SK-N-SH treated with all-trans-retinoic acid at 6 μM for 48 hours (cell line): ENCODE measurements at regions not wholly inside any gene's neighbourhood (a gene's known extent, or its start where the extent isn't known, plus 50 kb on each side); places are given as distances from the start of the nearest gene placed in this dataset.

Source experiments
- ARNTL ChIP-seq: fragments of 450-650 bp; formaldehyde crosslinking; IDR thresholded peaks from 2 replicates; pipeline ENCODE4 v1.5.0; 2020; ENCODE audit warnings: low read depth, mild to moderate bottlenecking, moderate library complexity, borderline replicate concordance
- BACH2 ChIP-seq: fragments of 250-450 bp; sonication (Bioruptor Pico); IDR thresholded peaks from 2 replicates; pipeline ENCODE4 v1.9.0; 2021; ENCODE audit warnings: mild to moderate bottlenecking, borderline replicate concordance
- CSDC2 ChIP-seq: fragments of 250-450 bp; sonication (Bioruptor Pico); IDR thresholded peaks from 2 replicates; pipeline ENCODE4 v1.5.0; 2020; ENCODE audit warnings: mild to moderate bottlenecking, moderate library complexity
- ESRRG ChIP-seq: fragments of 250-450 bp; sonication (Bioruptor Pico); IDR thresholded peaks from 2 replicates; pipeline ENCODE4 v1.6.1; 2021; ENCODE audit warnings: mild to moderate bottlenecking
- ISL1 ChIP-seq: fragments of 250-450 bp; sonication (Bioruptor Pico); IDR thresholded peaks from 2 replicates; pipeline ENCODE4 v2.1.2; 2022; ENCODE audit warnings: mild to moderate bottlenecking, moderate library complexity
- PATZ1 ChIP-seq: fragments of 250-450 bp; sonication (Bioruptor Pico); IDR thresholded peaks from 2 replicates; pipeline ENCODE4 v1.8.0; 2020; ENCODE audit warnings: mild to moderate bottlenecking, moderate library complexity, borderline replicate concordance
- POU6F1 ChIP-seq: fragments of 250-450 bp; sonication (Bioruptor Pico); IDR thresholded peaks from 2 replicates; pipeline ENCODE4 v1.8.0; 2021; ENCODE audit warnings: low read depth, mild to moderate bottlenecking, moderate library complexity, borderline replicate concordance
- PPARA ChIP-seq: fragments of 250-450 bp; sonication (Bioruptor Pico); IDR thresholded peaks from 2 replicates; pipeline ENCODE4 v1.5.0; 2020; ENCODE audit warnings: mild to moderate bottlenecking, borderline replicate concordance
- RARB ChIP-seq: fragments of 250-450 bp; sonication (Bioruptor Pico); IDR thresholded peaks from 2 replicates; pipeline ENCODE4 v1.8.0; 2021; ENCODE audit warnings: mild to moderate bottlenecking, moderate library complexity
- ZC3H10 ChIP-seq: fragments of 250-450 bp; sonication (Bioruptor Pico); IDR thresholded peaks from 2 replicates; pipeline ENCODE4 v1.5.1; 2021; ENCODE audit warnings: mild to moderate bottlenecking, moderate library complexity
- ZFP3 ChIP-seq: fragments of 250-450 bp; sonication (Bioruptor Pico); IDR thresholded peaks from 2 replicates; pipeline ENCODE4 v1.5.0; 2020; ENCODE audit warnings: mild to moderate bottlenecking, moderate library complexity
- ZFP30 ChIP-seq: fragments of 450-650 bp; formaldehyde crosslinking; IDR thresholded peaks from 2 replicates; pipeline ENCODE4 v1.5.0; 2022; ENCODE audit warnings: mild to moderate bottlenecking, moderate library complexity
- ZNF70 ChIP-seq: fragments of 450-650 bp; formaldehyde crosslinking; IDR thresholded peaks from 2 replicates; pipeline ENCODE4 v1.5.0; 2020; ENCODE audit warnings: mild to moderate bottlenecking, moderate library complexity
- ZNF8 ChIP-seq: fragments of 450-650 bp; formaldehyde crosslinking; IDR thresholded peaks from 2 replicates; pipeline ENCODE4 v1.5.0; 2020; ENCODE audit warnings: mild to moderate bottlenecking, moderate library complexity

GRCh38 chr18:67218556-67218955, 298.0 kb downstream of the DSEL start:
- TF ChIP-seq ARNTL (CRISPR knock-in tag) (no peak), CSDC2 (CRISPR knock-in tag) (no peak), ISL1 (CRISPR knock-in tag) (no peak), ZC3H10 (no peak), ZNF8 (CRISPR knock-in tag) (no peak), PATZ1 (no peak), ESRRG (CRISPR knock-in tag) (no peak), BACH2 (CRISPR knock-in tag) (no peak), ZFP3 (no peak), RARB (CRISPR knock-in tag) (no peak), POU6F1 (CRISPR knock-in tag) (no peak), PPARA (CRISPR knock-in tag) (no peak), ZFP30 (no peak), ZNF70 (CRISPR knock-in tag) (no peak)
